ENCODE measurements at regions not wholly inside any gene's neighbourhood (a gene's known extent, or its start where the extent isn't known, plus 50 kb on each side); places are given as distances from the start of the nearest gene placed in this dataset.

GRCh38 chr7:52956379-52956915 is 79.0 kb upstream of the POM121L12 start:
- POLR2A ChIA-PET, result no interaction called here
- CTCF ChIA-PET, result no interaction called here
- DNase-seq (ENCODE audit: extremely low spot score), result no peak
- TF ChIP-seq ZNF384 (IDR thresholded peaks at IDR 0.05) (no peak), FOXA1 (IDR thresholded peaks at IDR 0.05) (no peak), PKNOX1 (IDR thresholded peaks at IDR 0.05) (no peak), FOXM1 (IDR thresholded peaks at IDR 0.05; ENCODE audit: borderline replicate concordance) (no peak), NFRKB (IDR thresholded peaks at IDR 0.05) (no peak), ARNT (IDR thresholded peaks at IDR 0.05) (no peak), TARDBP (IDR thresholded peaks at IDR 0.05) (no peak), SUZ12 (IDR thresholded peaks at IDR 0.05) (no peak)

DNA sequence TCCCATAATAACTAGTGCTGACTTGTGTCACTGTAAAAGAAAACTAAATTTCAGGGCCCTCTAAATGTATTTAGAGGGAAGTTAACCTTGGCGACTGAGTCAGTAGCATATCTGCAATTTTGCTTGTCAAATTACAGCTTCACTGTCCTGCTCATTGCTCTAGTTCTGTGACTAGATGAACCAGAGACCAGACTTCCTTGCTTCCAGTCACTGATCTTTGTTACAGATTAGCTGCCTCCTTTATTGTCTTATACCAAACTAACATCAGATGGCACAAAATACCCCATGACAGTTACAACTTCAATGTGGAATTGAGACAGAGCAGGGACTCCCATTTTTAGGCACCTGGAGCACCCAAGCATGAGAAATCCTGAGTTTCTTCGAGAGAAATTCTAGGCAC is 79.9 kb upstream of the POM121L12 start:
- CTCF ChIA-PET, result no interaction called here
- POLR2A ChIA-PET, result no interaction called here
- no peak for TF ChIP-seq ZNF384 (IDR thresholded peaks at IDR 0.05)
- no peak for TF ChIP-seq ARNT (IDR thresholded peaks at IDR 0.05)
- TF ChIP-seq FOXA1 (IDR thresholded peaks at IDR 0.05), result no peak
- no peak for TF ChIP-seq NFRKB (IDR thresholded peaks at IDR 0.05)
- no peak for TF ChIP-seq FOXM1 (IDR thresholded peaks at IDR 0.05; ENCODE audit: borderline replicate concordance)
- TF ChIP-seq CTBP1 (IDR thresholded peaks at IDR 0.05; ENCODE audit: borderline replicate concordance), result no peak
- TF ChIP-seq HDGF (IDR thresholded peaks at IDR 0.05; ENCODE audit: borderline replicate concordance), result no peak
- TF ChIP-seq PKNOX1 (IDR thresholded peaks at IDR 0.05), result no peak
- TF ChIP-seq LEF1 (IDR thresholded peaks at IDR 0.05; ENCODE audit: borderline replicate concordance), result no peak
- no peak for TF ChIP-seq L3MBTL2 (conservative IDR thresholded peaks at IDR 0.05)
- TF ChIP-seq FOXK2 (IDR thresholded peaks at IDR 0.05), result no peak
- TF ChIP-seq SUZ12 (IDR thresholded peaks at IDR 0.05), result no peak
- TF ChIP-seq TARDBP (IDR thresholded peaks at IDR 0.05), result no peak
- no peak for TF ChIP-seq BHLHE40 (IDR thresholded peaks at IDR 0.05; ENCODE audit: borderline replicate concordance)
- no peak for TF ChIP-seq SP1 (IDR thresholded peaks at IDR 0.05)
- no peak for DNase-seq (ENCODE audit: extremely low spot score)

DNA sequence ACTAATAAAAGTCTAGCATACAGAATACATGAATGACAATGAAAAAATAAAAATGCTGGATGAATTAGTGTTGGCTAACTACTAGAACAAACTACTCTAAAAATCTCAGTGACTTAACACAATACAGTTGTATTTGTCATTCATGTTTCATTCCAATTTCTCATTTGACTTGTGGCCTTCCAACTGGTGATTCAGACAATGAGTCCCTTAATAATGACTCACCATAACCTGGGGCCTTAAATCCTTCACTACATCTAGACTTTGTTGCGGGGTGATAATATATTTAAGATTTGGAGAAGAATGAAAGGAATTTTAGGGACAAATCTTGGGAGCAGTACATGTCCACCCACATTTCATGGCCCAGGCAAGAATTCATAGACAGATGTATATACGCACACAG is 90.5 kb upstream of the POM121L12 start:
- DNase-seq (ENCODE audit: extremely low spot score), result no peak
- POLR2A ChIA-PET, result no interaction called here
- TF ChIP-seq FOXM1 (IDR thresholded peaks at IDR 0.05; ENCODE audit: borderline replicate concordance) (no peak), LEF1 (IDR thresholded peaks at IDR 0.05; ENCODE audit: borderline replicate concordance) (no peak), ZNF384 (IDR thresholded peaks at IDR 0.05) (no peak), CTBP1 (IDR thresholded peaks at IDR 0.05; ENCODE audit: borderline replicate concordance) (no peak)
- CTCF ChIA-PET, result no interaction called here

DNA sequence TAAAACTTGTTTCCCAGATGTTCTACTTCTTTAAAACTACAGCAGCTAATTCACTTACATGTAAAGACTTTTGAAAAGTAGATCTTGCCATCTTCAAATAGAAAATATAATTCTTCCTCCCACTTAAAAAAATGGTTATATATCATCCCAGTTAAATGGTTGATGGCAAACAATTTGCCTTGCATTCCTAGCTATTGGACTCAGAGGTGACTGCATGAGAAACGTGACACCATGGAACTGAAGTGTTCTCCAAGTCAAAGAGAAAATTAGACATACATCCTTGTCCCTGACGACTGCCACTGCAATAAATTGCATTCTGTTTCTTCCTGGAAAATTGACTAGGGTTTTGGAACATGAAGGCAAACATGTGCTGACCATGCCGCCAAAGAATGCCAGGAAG is 95.0 kb upstream of the POM121L12 start:
- ChIA-PET POLR2A (no interaction called here), CTCF (no interaction called here)
- DNase-seq (ENCODE audit: extremely low spot score), result no peak
- TF ChIP-seq ELF4 (IDR thresholded peaks at IDR 0.05) (no peak), CTBP1 (IDR thresholded peaks at IDR 0.05; ENCODE audit: borderline replicate concordance) (no peak), HDGF (IDR thresholded peaks at IDR 0.05; ENCODE audit: borderline replicate concordance) (no peak), PKNOX1 (IDR thresholded peaks at IDR 0.05) (no peak), FOXK2 (IDR thresholded peaks at IDR 0.05) (no peak), LEF1 (IDR thresholded peaks at IDR 0.05; ENCODE audit: borderline replicate concordance) (no peak), ARNT (IDR thresholded peaks at IDR 0.05) (no peak), ZNF384 (IDR thresholded peaks at IDR 0.05) (no peak), NFRKB (IDR thresholded peaks at IDR 0.05) (no peak)

DNA sequence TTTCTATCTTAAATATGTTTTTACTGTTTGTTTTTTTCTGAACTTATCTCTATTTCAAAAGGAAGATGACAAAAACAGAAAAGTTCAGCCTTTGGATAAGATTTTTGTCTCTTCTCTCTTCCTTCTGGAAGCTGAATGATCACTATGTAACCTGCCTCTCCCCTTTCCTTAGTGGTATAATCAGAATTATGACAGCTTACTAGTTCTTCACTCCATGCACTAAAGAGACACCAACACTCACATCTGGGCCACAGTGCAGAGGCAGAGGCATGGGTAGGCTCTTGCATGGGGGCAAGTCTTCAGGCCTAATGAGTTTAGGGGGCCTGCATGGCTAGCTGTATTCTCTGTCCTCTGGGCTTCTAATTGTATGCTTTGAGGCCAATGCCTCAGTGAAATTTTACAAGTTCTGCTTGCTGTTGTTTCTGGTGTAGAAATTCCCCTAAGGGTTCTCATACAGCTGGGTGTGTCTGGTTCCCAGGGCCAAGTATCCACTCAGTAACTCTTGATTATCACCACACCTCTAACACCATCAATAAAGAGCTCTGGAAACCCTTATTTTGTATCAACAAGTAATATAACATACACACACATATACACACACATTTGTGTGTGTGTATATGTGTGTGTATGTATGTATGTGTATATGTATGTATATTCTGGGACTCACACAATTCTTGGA is 96.8 kb upstream of the POM121L12 start:
- POLR2A ChIA-PET, result no interaction called here

GRCh38 chr7:52936750-52937149 is 98.7 kb upstream of the POM121L12 start:
- TF ChIP-seq FOXK2 (IDR thresholded peaks at IDR 0.05) (no peak), CTBP1 (IDR thresholded peaks at IDR 0.05; ENCODE audit: borderline replicate concordance) (no peak), ELF4 (IDR thresholded peaks at IDR 0.05) (no peak)
- ChIA-PET CTCF (no interaction called here), POLR2A (no interaction called here)
- DNase-seq (ENCODE audit: extremely low spot score), result no peak

More for the DNA sequence above, 96.8 kb upstream of the POM121L12 start:
- TF ChIP-seq BHLHE40 (IDR thresholded peaks at IDR 0.05; ENCODE audit: borderline replicate concordance), result no peak
- DNase-seq (ENCODE audit: extremely low spot score), result no peak
- CTCF ChIA-PET, result no interaction called here

DNA sequence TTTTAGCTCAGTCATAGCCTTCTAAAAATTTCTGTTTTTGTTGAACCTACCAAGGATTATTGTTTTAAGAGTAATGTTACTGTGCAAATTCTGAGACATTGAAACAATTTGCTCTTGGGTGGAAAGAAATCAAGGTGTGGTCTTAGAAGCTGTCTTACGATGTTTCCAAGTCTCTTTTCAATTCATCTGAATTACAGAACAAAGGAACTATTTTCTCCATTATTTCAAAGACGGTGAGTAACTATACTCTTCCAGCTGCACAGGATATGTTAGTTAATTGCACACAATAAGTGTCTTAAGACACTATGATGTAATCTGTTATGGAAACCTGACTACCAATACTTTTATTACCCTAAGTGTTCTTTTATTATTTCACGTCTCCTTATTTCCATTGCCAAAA is 106.8 kb upstream of the POM121L12 start:
- no peak for TF ChIP-seq SP1 (IDR thresholded peaks at IDR 0.05)
- no peak for TF ChIP-seq ELF4 (IDR thresholded peaks at IDR 0.05)
- TF ChIP-seq L3MBTL2 (conservative IDR thresholded peaks at IDR 0.05), result no peak
- TF ChIP-seq HDGF (IDR thresholded peaks at IDR 0.05; ENCODE audit: borderline replicate concordance), result no peak
- TF ChIP-seq PKNOX1 (IDR thresholded peaks at IDR 0.05), result no peak
- no peak for TF ChIP-seq BHLHE40 (IDR thresholded peaks at IDR 0.05; ENCODE audit: borderline replicate concordance)
- no peak for TF ChIP-seq TARDBP (IDR thresholded peaks at IDR 0.05)
- no peak for TF ChIP-seq LEF1 (IDR thresholded peaks at IDR 0.05; ENCODE audit: borderline replicate concordance)
- no peak for TF ChIP-seq ARNT (IDR thresholded peaks at IDR 0.05)
- TF ChIP-seq CTBP1 (IDR thresholded peaks at IDR 0.05; ENCODE audit: borderline replicate concordance), result no peak
- TF ChIP-seq ZNF384 (IDR thresholded peaks at IDR 0.05), result no peak
- no peak for TF ChIP-seq FOXA1 (IDR thresholded peaks at IDR 0.05)
- no peak for TF ChIP-seq NFRKB (IDR thresholded peaks at IDR 0.05)
- TF ChIP-seq FOXM1 (IDR thresholded peaks at IDR 0.05; ENCODE audit: borderline replicate concordance), result no peak
- TF ChIP-seq FOXK2 (IDR thresholded peaks at IDR 0.05), result no peak
- no peak for TF ChIP-seq SUZ12 (IDR thresholded peaks at IDR 0.05)
- ChIA-PET CTCF (no interaction called here), POLR2A (no interaction called here)
- no peak for DNase-seq (ENCODE audit: extremely low spot score)

Measured in HEK293T (cell line).